Ishikawa (cell line): ENCODE measurements at regions not wholly inside any gene's neighbourhood (a gene's known extent, or its start where the extent isn't known, plus 50 kb on each side); places are given as distances from the start of the nearest gene placed in this dataset.

Experiments used
- CEBPB ChIP-seq: IDR thresholded peaks from 2 replicates; pipeline ENCODE4 v1.6.1; 2012
- CREB1 ChIP-seq: IDR thresholded peaks from 2 replicates; pipeline ENCODE4 v1.6.1; 2012; ENCODE audit warnings: low read depth
- EGR1 ChIP-seq: IDR thresholded peaks from 2 replicates; pipeline ENCODE4 v1.6.1; 2012
- EP300 ChIP-seq: IDR thresholded peaks from 2 replicates; pipeline ENCODE4 v1.6.1; 2012; ENCODE audit warnings: borderline replicate concordance
- MAX ChIP-seq: IDR thresholded peaks from 2 replicates; pipeline ENCODE4 v1.6.1; 2012
- NFIC ChIP-seq: IDR thresholded peaks from 2 replicates; pipeline ENCODE4 v1.6.1; 2012
- RAD21 ChIP-seq: IDR thresholded peaks from 2 replicates; pipeline ENCODE4 v1.6.1; 2012; ENCODE audit warnings: low read depth
- REST ChIP-seq: IDR thresholded peaks from 2 replicates; pipeline ENCODE4 v1.6.1; 2012; ENCODE audit warnings: low read depth, mild to moderate bottlenecking
- TAF1 ChIP-seq: IDR thresholded peaks from 2 replicates; pipeline ENCODE4 v1.6.1; 2012; ENCODE audit warnings: low read depth, mild to moderate bottlenecking
- TCF12 ChIP-seq: IDR thresholded peaks from 2 replicates; pipeline ENCODE4 v1.6.1; 2012; ENCODE audit warnings: low read depth
- TEAD4 ChIP-seq: IDR thresholded peaks from 2 replicates; pipeline ENCODE4 v1.6.1; 2012
- USF1 ChIP-seq: IDR thresholded peaks from 2 replicates; pipeline ENCODE4 v1.6.1; 2012
- YY1 ChIP-seq: IDR thresholded peaks from 2 replicates; pipeline ENCODE4 v1.6.1; 2012; ENCODE audit warnings: low read depth
- ZBTB7A ChIP-seq: IDR thresholded peaks from 2 replicates; pipeline ENCODE4 v1.6.1; 2012; ENCODE audit warnings: low read depth

- TF ChIP-seq YY1 (no peak), TAF1 (no peak), TCF12 (no peak), TEAD4 (no peak), REST (no peak), EP300 (no peak), CEBPB (no peak), RAD21 (no peak), CREB1 (no peak), NFIC (no peak), EGR1 (no peak), ZBTB7A (no peak), USF1 (no peak), MAX (no peak)
These were observed 212.5 kb downstream of the SCG2 start for GRCh38 chr2:223389624-223390023.
